GM13977 (cell line): ENCODE measurements at regions not wholly inside any gene's neighbourhood (a gene's known extent, or its start where the extent isn't known, plus 50 kb on each side); places are given as distances from the start of the nearest gene placed in this dataset.

Experiments
- DNase-seq: peaks from one replicate; pipeline ENCODE4 v3.0.0; 2012; ENCODE audit warnings: low spot score
- CTCF ChIP-seq: IDR thresholded peaks from 2 replicates; pipeline ENCODE4 v1.5.1; 2012; ENCODE audit warnings: mild to moderate bottlenecking, control low read depth; ENCODE audit not compliant: insufficient read depth; ENCODE audit errors: extremely low read depth, missing control alignments
- in situ Hi-C: fragments of 300-500 bp; cut with MboI; formaldehyde crosslinking; loops from one replicate; pipeline ENCODE4 v1.12.0; 2022; ENCODE audit warnings: low sequenced_read_pairs, low pct_unique_long_range_greater_than_20kb, mixed read lengths, inconsistent platforms; ENCODE audit not compliant: unreplicated experiment

GRCh38 chr2:52238782-52239181 lies 1206.8 kb upstream of the NRXN1 start:
- TF ChIP-seq CTCF = no peak
- no peak for DNase-seq
- in situ Hi-C loops = no loop called here

GRCh38 chr2:52222128-52222527 lies 1190.2 kb upstream of the NRXN1 start:
- no peak for TF ChIP-seq CTCF
- in situ Hi-C loops = no loop called here
- no peak for DNase-seq

- TF ChIP-seq CTCF = no peak
- in situ Hi-C loops = no loop called here
- no peak for DNase-seq
Observed at GRCh38 chr2:52220393-52220792, 1188.5 kb upstream of the NRXN1 start.

GRCh38 chr2:52210611-52211010 lies 1178.7 kb upstream of the NRXN1 start:
- no peak for TF ChIP-seq CTCF
- DNase-seq = no peak
- in situ Hi-C loops = no loop called here

- no peak for TF ChIP-seq CTCF
- DNase-seq = no peak
- in situ Hi-C loops = no loop called here
Observed at GRCh38 chr2:52210161-52210560, 1178.2 kb upstream of the NRXN1 start.

- TF ChIP-seq CTCF = no peak
- no peak for DNase-seq
- in situ Hi-C loops = no loop called here
Observed at GRCh38 chr2:52194342-52194741, 1162.4 kb upstream of the NRXN1 start.

GRCh38 chr2:52193804-52194203 lies 1161.9 kb upstream of the NRXN1 start:
- in situ Hi-C loops = no loop called here
- no peak for TF ChIP-seq CTCF
- DNase-seq = no peak
